Activated naive CD8-positive, alpha-beta T cell treated with anti-CD3 and anti-CD28 coated beads for 36 hours (primary cell): ENCODE measurements at regions not wholly inside any gene's neighbourhood (a gene's known extent, or its start where the extent isn't known, plus 50 kb on each side); places are given as distances from the start of the nearest gene placed in this dataset.

ENCODE experiments used
- DNase-seq: peaks from one replicate; pipeline ENCODE4 v3.0.0; 2021
- H3K27ac Mint-ChIP-seq: one replicate; pipeline ENCODE4 v1.8.0; 2022; ENCODE audit warnings: mild to moderate bottlenecking, moderate library complexity, mixed read lengths
- H3K27me3 Mint-ChIP-seq: one replicate; pipeline ENCODE4 v1.8.0; 2022; ENCODE audit warnings: mild to moderate bottlenecking, mixed read lengths
- H3K36me3 Mint-ChIP-seq: one replicate; pipeline ENCODE4 v1.8.0; 2021; ENCODE audit warnings: mild to moderate bottlenecking, mixed read lengths
- H3K4me1 Mint-ChIP-seq: one replicate; pipeline ENCODE4 v1.8.0; 2021; ENCODE audit warnings: mixed read lengths
- H3K4me3 Mint-ChIP-seq: one replicate; pipeline ENCODE4 v1.8.0; 2022; ENCODE audit warnings: mild to moderate bottlenecking, moderate library complexity, mixed read lengths
- H3K9me3 Mint-ChIP-seq: one replicate; pipeline ENCODE4 v1.8.0; 2022; ENCODE audit warnings: mixed read lengths

DNA sequence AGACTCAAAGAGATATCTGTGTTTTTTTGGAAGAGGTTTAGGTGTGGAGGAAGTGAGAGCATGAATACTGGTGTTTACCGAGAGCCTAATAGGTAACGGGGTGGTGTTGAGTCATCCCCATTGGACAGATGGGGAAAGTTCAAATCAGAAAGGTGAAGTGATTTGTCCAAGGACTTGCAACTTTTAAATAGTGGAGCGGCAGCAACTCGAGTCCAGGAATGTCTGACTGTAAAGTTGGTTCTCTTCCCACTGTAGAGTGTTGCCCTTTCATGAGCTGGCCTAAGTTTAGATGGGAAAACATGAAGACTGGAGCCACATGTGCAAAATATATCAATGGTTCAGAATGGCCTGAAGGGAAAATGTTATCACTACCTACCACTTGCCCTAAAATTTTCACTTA lies 125.7 kb downstream of the LYPLAL1 start:
- Mint-ChIP-seq H3K4me3 (no peak overlapping the region), H3K27me3 (no peaks in the 10 kb centered on the region), H3K27ac (no peak overlapping the region), H3K4me1 (no peaks in the 10 kb centered on the region), H3K9me3 (no peaks in the 10 kb centered on the region), H3K36me3 (no peaks in the 10 kb centered on the region)
- no peak for DNase-seq

DNA sequence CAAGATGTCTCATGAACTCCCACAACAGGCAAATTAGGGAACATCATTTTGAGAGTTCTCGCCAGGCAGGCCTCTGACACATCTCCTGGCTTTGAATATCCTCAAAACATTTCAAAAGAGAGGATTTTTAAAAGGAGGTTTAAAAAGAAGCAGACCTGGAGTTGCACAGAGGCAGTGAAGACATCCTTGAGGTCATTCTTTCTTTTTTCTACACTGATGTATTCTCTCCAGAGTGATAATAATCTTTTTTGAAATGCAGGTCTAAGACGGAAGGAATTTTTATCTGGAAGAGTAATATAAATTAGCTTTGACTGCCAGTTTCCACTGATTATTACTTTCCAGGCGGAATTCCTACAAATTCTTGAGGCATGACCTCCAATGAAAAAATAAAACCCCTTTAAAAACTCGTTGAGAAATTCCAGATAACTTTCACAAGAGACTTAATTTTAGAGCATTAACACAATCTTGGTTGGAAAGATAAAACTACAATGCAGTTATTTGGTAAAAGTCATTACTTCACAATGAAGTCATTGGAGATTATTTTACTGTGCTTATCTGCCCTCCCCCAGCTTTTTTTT lies 125.0 kb downstream of the LYPLAL1 start:
- no peak overlapping the region for H3K4me3 Mint-ChIP-seq
- no peaks in the 10 kb centered on the region for H3K36me3 Mint-ChIP-seq
- no peaks in the 10 kb centered on the region for H3K27me3 Mint-ChIP-seq
- no peaks in the 10 kb centered on the region for H3K9me3 Mint-ChIP-seq
- no peak overlapping the region for H3K27ac Mint-ChIP-seq
- no peak for DNase-seq
- H3K4me1 Mint-ChIP-seq = no peaks in the 10 kb centered on the region

DNA sequence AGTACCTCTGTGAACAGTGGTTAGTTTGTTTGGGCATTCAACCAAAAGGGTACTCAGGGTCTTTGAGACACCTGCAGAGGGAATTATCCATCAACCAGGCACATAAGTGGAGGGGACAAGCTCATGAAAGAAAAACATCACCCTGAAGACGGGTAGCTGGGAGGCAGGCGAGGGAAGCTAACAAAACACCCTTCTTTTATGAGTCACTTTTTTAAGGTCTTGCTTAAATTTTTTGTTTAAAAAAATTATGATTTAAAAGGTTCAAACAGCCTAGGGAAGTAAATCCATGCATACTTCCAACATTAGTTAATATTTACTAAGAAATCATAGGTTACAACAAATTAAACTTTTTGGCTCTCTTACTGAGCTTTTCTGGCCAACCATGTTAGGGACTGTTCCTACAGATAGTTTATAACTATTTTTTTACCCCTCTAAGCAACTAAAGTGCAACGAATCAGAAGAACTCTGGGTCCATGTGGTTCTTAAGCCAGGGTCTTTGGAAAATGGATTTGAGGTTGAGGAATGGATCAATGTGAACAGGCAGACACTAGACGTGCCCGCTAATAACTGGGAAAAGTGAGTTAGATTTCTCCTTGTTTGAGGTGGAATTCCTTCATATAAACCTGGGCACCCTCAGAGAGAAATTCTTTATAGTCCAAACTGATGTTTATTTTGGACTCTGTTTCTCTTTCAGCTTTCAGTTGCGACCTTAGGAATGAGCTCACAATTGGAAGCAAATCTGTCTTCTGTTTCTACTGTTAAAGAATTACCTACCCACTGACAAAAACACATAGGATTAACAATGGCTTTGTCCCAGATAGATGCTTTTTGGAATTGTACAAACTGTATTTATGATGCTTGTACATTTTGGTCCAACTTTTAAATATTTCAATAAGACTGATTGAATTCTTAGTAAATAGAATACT lies 123.0 kb downstream of the LYPLAL1 start:
- Mint-ChIP-seq H3K27ac (no peak overlapping the region), H3K27me3 (no peaks in the 10 kb centered on the region), H3K9me3 (no peaks in the 10 kb centered on the region), H3K4me3 (no peak overlapping the region), H3K36me3 (no peaks in the 10 kb centered on the region), H3K4me1 (no peaks in the 10 kb centered on the region)
- no peak for DNase-seq

DNA sequence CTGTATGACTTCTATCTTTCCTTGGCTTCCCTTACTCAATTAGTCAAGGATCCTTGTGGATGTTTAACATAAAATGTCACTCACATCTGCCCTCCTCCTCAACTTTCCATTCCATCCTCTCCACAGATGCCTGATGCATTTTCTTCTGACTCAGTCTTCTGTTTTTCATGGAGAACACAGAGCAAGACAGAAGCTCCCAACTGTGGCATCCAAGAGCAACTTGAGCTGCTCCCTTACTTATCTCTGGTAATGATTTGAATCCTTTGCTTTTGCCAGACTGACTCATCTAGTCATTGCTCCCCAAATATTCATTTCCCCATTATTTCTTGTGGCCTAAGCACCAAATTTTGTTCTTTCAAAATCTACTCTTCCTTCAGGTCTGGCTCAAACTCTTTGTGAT lies 120.6 kb downstream of the LYPLAL1 start:
- no peak overlapping the region for H3K27ac Mint-ChIP-seq
- no peaks in the 10 kb centered on the region for H3K36me3 Mint-ChIP-seq
- no peak for DNase-seq
- no peaks in the 10 kb centered on the region for H3K27me3 Mint-ChIP-seq
- H3K9me3 Mint-ChIP-seq = no peaks in the 10 kb centered on the region
- H3K4me3 Mint-ChIP-seq = no peak overlapping the region
- no peaks in the 10 kb centered on the region for H3K4me1 Mint-ChIP-seq

DNA sequence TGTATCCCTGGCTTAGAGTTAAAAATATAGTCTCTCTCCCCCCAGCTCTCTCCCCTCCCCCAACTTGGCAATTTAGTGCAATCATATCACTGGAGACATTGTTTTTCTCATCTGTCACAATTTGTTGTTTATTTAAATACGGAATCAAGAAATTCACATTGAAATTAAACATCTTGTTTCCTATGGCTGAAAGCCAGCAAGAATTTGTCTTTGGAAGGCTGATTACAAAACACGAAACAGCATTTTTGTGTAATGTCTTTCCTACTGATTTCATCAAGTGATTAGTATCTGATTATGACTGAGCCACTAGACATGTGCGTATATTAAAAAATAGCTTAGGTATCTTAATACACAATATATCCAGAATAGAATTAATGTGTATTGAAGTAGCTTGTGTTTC lies 119.7 kb downstream of the LYPLAL1 start:
- Mint-ChIP-seq H3K9me3 (no peaks in the 10 kb centered on the region), H3K4me1 (no peaks in the 10 kb centered on the region), H3K27ac (no peak overlapping the region), H3K27me3 (no peaks in the 10 kb centered on the region), H3K36me3 (no peaks in the 10 kb centered on the region), H3K4me3 (no peak overlapping the region)
- DNase-seq = no peak

DNA sequence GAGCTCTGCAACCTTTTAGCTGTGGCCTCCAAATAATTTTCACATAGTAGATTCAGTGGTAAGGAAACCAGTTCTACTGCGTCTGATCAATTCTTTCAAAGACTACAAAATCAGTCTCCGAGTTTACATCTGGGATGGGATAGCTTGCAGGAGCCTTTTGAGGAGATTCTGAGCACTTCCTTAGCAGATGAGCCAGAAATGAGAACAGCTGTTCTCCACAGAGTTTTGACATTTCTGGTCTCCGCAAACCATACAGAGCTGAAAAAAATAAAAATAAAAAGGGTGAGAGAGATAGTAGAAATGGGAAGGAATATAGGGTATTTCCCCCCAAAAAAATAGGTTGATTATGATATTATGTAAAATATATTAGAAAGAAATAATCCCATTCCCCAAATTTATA lies 119.3 kb downstream of the LYPLAL1 start:
- no peaks in the 10 kb centered on the region for H3K4me1 Mint-ChIP-seq
- DNase-seq = no peak
- no peaks in the 10 kb centered on the region for H3K9me3 Mint-ChIP-seq
- no peak overlapping the region for H3K27ac Mint-ChIP-seq
- H3K36me3 Mint-ChIP-seq = no peaks in the 10 kb centered on the region
- no peak overlapping the region for H3K4me3 Mint-ChIP-seq
- H3K27me3 Mint-ChIP-seq = no peaks in the 10 kb centered on the region

DNA sequence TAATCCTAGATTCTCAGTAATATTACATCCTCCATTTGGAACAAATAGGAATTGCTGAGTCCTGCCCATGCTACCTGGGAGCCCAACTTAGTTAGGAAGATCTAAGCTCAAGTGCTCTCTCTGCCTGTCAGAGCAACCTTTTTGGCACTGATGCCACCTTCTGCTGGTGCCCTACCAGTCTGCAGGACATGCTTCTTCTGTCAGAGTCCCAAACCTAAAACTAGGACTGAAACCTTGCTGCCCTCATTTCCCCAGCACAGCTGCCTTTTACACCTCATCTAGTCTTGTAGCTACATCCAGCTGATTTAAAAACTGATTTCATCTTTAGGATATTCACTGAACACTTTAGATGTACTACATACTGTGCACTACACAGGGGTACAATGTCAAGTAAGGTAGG lies 118.7 kb downstream of the LYPLAL1 start:
- Mint-ChIP-seq H3K27ac (no peak overlapping the region), H3K36me3 (no peaks in the 10 kb centered on the region), H3K27me3 (no peaks in the 10 kb centered on the region), H3K9me3 (no peaks in the 10 kb centered on the region), H3K4me1 (no peaks in the 10 kb centered on the region), H3K4me3 (no peak overlapping the region)
- DNase-seq = no peak

DNA sequence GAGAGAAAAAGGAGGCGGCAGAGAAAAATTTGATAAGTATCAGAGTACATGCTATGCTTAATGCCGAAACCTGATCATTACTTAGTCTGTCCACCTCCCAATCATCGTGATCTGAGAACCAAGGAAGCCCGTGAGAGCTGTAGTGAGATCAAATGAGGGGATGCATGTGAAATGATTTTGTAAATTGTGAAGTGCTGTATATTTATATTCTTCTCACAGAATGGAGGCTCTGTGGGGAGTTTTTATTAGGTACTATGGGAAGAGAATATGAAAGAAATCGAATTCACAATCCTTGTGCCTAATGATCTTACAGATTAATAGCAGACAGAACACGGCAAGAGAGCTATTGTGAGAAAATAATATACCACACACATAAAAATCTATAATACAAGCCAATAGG lies 115.5 kb downstream of the LYPLAL1 start:
- no peak overlapping the region for H3K27ac Mint-ChIP-seq
- DNase-seq = no peak
- no peaks in the 10 kb centered on the region for H3K4me1 Mint-ChIP-seq
- H3K4me3 Mint-ChIP-seq = no peak overlapping the region
- no peaks in the 10 kb centered on the region for H3K9me3 Mint-ChIP-seq
- no peaks in the 10 kb centered on the region for H3K36me3 Mint-ChIP-seq
- no peaks in the 10 kb centered on the region for H3K27me3 Mint-ChIP-seq

DNA sequence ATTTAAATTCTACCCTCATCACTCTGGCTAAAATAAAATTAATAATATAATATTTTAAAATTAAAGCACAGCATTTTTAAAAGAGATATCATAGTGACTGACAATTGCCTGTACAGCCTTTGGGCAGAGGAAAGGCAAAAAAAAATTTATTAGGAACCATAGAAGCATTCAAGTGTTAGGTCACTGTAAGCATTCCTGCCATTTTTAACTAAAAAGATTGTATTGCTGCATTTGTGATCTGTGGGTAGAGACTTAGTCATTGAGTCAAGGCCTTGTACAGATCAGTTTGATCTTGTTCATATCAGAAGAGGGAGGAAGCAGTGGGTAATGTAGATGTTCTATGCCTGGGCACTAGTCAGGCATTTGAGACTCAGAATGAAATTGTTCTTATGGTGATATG lies 109.9 kb downstream of the LYPLAL1 start:
- Mint-ChIP-seq H3K4me3 (no peak overlapping the region), H3K27ac (no peak overlapping the region), H3K27me3 (no peaks in the 10 kb centered on the region), H3K9me3 (peaks cover 2% of the 10 kb centered on the region), H3K4me1 (no peaks in the 10 kb centered on the region), H3K36me3 (peaks cover 1% of the 10 kb centered on the region)
- no peak for DNase-seq

DNA sequence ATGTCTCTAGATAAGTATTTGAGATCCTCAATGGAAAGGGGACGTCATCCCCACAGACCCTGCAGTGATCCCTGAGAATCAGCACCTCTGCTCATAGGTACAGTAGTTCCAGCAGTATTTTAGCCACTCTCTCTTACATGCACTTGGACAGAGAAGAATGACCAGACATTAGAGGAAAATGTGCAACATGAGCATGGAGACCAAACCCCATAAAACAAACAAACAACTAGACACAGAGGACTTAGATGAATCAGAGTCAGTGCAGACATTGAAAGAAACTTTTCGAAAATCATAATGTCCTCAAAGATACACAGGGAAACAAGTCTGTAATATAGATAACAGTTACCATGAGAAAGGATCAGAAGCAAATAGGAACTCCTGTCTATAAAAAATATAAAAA lies 108.2 kb downstream of the LYPLAL1 start:
- DNase-seq = no peak
- peaks cover 1% of the 10 kb centered on the region for H3K36me3 Mint-ChIP-seq
- peaks cover 2% of the 10 kb centered on the region for H3K9me3 Mint-ChIP-seq
- no peak overlapping the region for H3K4me3 Mint-ChIP-seq
- H3K27ac Mint-ChIP-seq = no peak overlapping the region
- H3K27me3 Mint-ChIP-seq = no peaks in the 10 kb centered on the region
- no peaks in the 10 kb centered on the region for H3K4me1 Mint-ChIP-seq

DNA sequence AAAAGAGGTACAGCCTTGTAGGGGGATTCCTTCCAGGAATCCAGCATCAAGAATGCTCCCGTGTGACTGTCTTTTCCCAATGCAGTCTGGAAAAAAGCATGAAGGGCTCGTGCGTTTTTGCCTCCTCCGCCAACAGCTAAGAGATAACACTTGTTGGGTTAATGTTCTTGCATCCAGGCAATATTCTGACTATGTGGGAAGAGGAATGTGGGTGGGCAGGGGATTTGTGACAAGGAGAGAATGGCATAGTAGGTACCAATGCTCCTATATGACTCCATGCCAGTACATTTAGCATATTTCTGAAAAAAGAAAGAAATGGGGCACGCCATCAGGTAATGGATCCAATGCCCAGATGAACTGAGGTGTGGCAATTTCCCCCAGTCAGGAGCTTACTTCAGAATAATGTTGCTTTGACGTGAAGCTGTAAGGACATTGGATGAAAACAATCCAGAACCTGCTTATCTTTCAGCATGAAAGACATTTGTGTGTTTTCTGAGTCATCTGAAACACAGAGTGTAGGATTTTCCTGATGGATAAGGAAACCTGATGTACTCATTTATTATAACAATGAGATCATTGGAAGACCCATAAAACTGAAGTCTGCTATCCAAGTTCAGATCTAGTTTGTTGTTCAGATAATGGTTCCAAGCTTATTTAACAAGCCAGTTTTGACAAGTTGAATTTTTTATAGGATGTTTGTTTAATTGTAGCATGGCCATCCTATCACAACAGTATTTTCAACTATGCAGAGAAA lies 105.5 kb downstream of the LYPLAL1 start:
- Mint-ChIP-seq H3K36me3 (peaks cover 1% of the 10 kb centered on the region), H3K9me3 (peaks cover 2% of the 10 kb centered on the region), H3K4me1 (no peaks in the 10 kb centered on the region), H3K27ac (no peak overlapping the region), H3K4me3 (no peak overlapping the region), H3K27me3 (no peaks in the 10 kb centered on the region)
- DNase-seq = no peak

DNA sequence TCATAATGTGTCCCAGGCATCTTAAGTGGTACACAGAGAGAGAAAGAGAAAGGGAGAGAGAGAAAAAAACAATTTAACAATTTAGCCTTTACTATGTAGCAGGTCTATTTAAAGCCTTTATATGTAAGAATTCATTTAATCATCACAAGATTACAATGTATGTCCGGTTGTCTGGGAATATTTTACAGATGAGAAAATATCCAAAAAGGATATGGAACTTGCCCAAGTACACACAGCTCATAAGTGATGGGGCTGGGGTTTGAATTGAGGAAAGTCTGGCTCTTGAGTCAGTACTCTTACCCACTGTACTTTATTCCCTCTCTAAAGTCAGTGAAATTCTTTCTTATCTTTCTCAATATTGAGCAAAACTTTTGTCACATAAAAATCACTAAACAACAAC lies 104.6 kb downstream of the LYPLAL1 start:
- Mint-ChIP-seq H3K27ac (no peak overlapping the region), H3K36me3 (peaks cover 1% of the 10 kb centered on the region), H3K27me3 (no peaks in the 10 kb centered on the region), H3K4me1 (no peaks in the 10 kb centered on the region), H3K9me3 (no peaks in the 10 kb centered on the region), H3K4me3 (no peak overlapping the region)
- DNase-seq = no peak

DNA sequence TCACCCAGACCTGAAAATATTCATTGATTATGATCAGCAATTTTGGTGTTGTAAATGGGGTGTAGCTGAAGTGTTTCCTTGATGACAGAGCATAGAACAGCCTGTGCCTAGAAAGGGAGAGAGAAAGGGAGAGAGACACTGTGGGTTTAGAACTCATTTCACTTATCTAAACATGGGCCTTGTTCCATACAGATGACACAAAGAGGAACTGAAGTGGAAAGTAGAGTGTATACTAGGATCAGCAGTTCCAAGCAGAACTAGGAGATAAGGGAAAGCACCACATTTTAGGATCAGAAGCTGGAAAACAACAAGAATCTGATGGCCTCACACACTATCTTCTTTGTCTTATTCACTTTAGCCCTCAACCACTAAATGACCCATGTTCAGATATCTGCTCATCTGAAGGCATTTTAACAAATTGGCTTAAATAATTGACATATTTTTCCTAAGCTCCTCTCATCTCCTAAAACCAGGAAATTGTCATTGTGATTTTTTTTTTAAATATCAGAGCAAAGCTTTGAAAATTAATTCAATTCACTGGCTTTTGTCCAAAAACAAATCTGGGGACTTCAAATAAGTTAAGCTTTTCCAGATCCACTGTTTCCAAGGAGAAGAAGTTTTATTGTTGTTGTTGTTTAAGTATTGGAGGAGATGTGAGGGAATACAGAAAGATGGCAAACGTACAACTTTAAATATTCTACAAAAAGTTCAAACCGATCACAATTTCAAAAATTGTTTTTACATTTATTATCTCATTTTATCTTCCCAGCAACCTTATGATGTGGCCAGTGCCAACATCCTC lies 103.8 kb downstream of the LYPLAL1 start:
- H3K4me3 Mint-ChIP-seq = no peak overlapping the region
- no peaks in the 10 kb centered on the region for H3K36me3 Mint-ChIP-seq
- H3K9me3 Mint-ChIP-seq = no peaks in the 10 kb centered on the region
- H3K27ac Mint-ChIP-seq = no peak overlapping the region
- no peak for DNase-seq
- no peaks in the 10 kb centered on the region for H3K27me3 Mint-ChIP-seq
- H3K4me1 Mint-ChIP-seq = no peaks in the 10 kb centered on the region

DNA sequence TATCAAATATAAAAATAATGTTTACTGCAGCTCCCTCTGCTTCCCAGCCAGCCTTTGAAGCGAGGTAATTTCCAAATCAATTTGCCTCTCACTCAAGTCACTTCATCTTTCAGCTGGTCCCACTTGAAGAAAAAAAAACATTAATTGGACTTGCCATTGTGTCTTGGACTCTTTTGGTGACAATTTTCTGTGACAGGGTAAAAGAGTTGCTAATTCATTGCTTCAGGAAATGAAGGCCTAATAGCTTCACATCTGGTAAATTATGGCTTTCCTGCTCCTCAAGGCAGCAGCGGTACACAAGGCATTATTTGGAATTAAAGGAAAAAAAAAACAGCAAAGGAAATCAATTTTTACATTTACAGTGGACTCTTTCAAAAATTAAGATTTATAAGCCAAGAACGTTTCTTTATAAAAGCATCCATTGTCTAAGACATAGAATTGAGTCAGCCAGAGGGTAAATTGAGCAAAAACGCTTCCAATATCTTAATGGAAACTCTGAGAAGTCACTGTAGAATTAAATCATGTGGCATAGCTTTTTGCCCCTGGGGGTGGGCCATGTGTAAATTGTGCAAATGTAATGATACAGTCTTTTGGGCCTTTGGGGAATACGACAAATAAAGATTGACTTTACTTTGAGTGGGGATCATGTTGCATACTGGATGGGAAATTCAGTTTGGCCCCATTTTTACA lies 102.5 kb downstream of the LYPLAL1 start:
- Mint-ChIP-seq H3K27ac (no peak overlapping the region), H3K27me3 (no peaks in the 10 kb centered on the region), H3K4me1 (no peaks in the 10 kb centered on the region), H3K36me3 (no peaks in the 10 kb centered on the region), H3K4me3 (no peak overlapping the region), H3K9me3 (no peaks in the 10 kb centered on the region)
- DNase-seq = no peak
